GM12873 (cell line): ENCODE measurements at regions not wholly inside any gene's neighbourhood (a gene's known extent, or its start where the extent isn't known, plus 50 kb on each side); places are given as distances from the start of the nearest gene placed in this dataset.

Source experiments
- CTCF ChIP-seq: IDR thresholded peaks from 2 replicates; pipeline ENCODE4 v1.5.1; 2012; ENCODE audit warnings: low read depth, mild to moderate bottlenecking, moderate library complexity, low read length, control low read depth; ENCODE audit not compliant: insufficient read depth; ENCODE audit errors: missing control alignments

- no peak for TF ChIP-seq CTCF
These were observed 443.0 kb downstream of the GADD45G start for GRCh38 chr9:90047828-90048227.

GRCh38 chr9:90052366-90052765, 447.6 kb downstream of the GADD45G start:
- no peak for TF ChIP-seq CTCF

- peak; percentile 62 for TF ChIP-seq CTCF
These were observed 448.2 kb downstream of the GADD45G start for GRCh38 chr9:90053027-90053426.

GRCh38 chr9:90054810-90055209, 450.0 kb downstream of the GADD45G start:
- TF ChIP-seq CTCF = no peak

GRCh38 chr9:90055226-90055625, 450.4 kb downstream of the GADD45G start:
- TF ChIP-seq CTCF = no peak

- TF ChIP-seq CTCF = no peak
These were observed 452.5 kb downstream of the GADD45G start for GRCh38 chr9:90057361-90057760.

GRCh38 chr9:90058182-90058763, 453.5 kb downstream of the GADD45G start:
- no peak for TF ChIP-seq CTCF
